Thyroid gland (tissue), 4 donors: ENCODE measurements at regions not wholly inside any gene's neighbourhood (a gene's known extent, or its start where the extent isn't known, plus 50 kb on each side); places are given as distances from the start of the nearest gene placed in this dataset.
"Not testable (repeated sequence)": the region's sequence is repeated elsewhere in the genome, so short reads cannot be mapped to it uniquely, and the experiment has no call there.

ENCODE experiments used
- DNase-seq, 2 donors: peaks; one replicate each; pipeline ENCODE4 v3.0.0-alpha.2; 2019
- H3K27ac ChIP-seq, 3 donors: fragments of 200-600 bp; sonication (generic); 1 replicate in 2 of 3; 2 replicates in 1 of 3; pipeline ENCODE4 v1.5.1; 2016 to 2019; ENCODE audit warnings: mild to moderate bottlenecking in 1 of 3, moderate library complexity in 1 of 3
- H3K27me3 ChIP-seq: fragments of 200-600 bp; sonication (generic); one replicate; pipeline ENCODE4 v1.5.1; 2019
- H3K36me3 ChIP-seq, 2 donors: fragments of 200-600 bp; sonication (generic); one replicate each; pipeline ENCODE4 v1.5.1; 2016 to 2019
- H3K4me1 ChIP-seq, 2 donors: fragments of 200-600 bp; sonication (generic); one replicate each; pipeline ENCODE4 v1.5.1; 2017 to 2019
- H3K4me3 ChIP-seq, 3 donors: fragments of 200-600 bp; sonication (generic); replicated peaks in 1 of 3; 1 replicate in 2 of 3; 2 replicates in 1 of 3; pipeline ENCODE4 v1.5.1; 2016; ENCODE audit warnings: mild to moderate bottlenecking in 1 of 3
- H3K9me3 ChIP-seq: fragments of 200-600 bp; sonication (generic); one replicate; pipeline ENCODE4 v1.5.1; 2017
- POLR2A ChIP-seq, 2 donors: fragments of 450-650 bp; IDR thresholded peaks; one replicate each; pipeline ENCODE4 v1.6.1; 2017; ENCODE audit warnings: antibody characterized with exemption in 2 of 2, mild to moderate bottlenecking in 2 of 2, moderate library complexity in 1 of 2
- WGBS, 2 donors: methylation state at CpG; one replicate each; pipeline ENCODE4 v1.1.5; 2017; 5-methylcytosine and 5-hydroxymethylcytosine counted together
- intact Hi-C: fragments of 100-400 bp; cut with DNase I; formaldehyde crosslinking; loops from one replicate; pipeline ENCODE4 v1.15.1; 2023
- TF ChIP-seq, protein P1 (sequence below), 6 experiments: fragments of 200-600 bp in 3 of 6; fragments of 450-650 bp in 3 of 6; sonication (generic) in 3 of 6; IDR thresholded peaks; one replicate each; pipeline ENCODE4 v1.5.1; 2016 to 2019; ENCODE audit warnings: antibody characterized with exemption in 6 of 6, mild to moderate bottlenecking in 2 of 6, inconsistent platforms in 1 of 6, moderate library complexity in 1 of 6

- DNase-seq = no peak
- no peaks in the 10 kb centered on the region for H3K4me1 ChIP-seq
- intact Hi-C loops = no loop called here
- H3K27me3 ChIP-seq = no peaks in the 10 kb centered on the region
- no peaks in the 10 kb centered on the region for H3K36me3 ChIP-seq
- 63 to 67% methylated on average over 3 to 7 of the region's 7 CpGs for WGBS, 2 donors
- no peak overlapping the region for H3K27ac ChIP-seq
- H3K4me3 ChIP-seq = no peak overlapping the region
- H3K9me3 ChIP-seq = no peaks in the 10 kb centered on the region
- TF ChIP-seq POLR2A (IDR thresholded peaks at IDR 0.05) = no peak
These were observed 131.2 kb downstream of the VPREB1 start for GRCh38 chr22:22375576-22376351.

- Histone ChIP-seq H3K9me3 (no peaks in the 10 kb centered on the region), H3K4me3 (no peak overlapping the region), H3K4me1 (no peaks in the 10 kb centered on the region), H3K27me3 (no peaks in the 10 kb centered on the region), H3K27ac (no peak overlapping the region), H3K36me3 (no peaks in the 10 kb centered on the region)
- WGBS, 2 donors = 72 to 73% methylated on average over 3 of the region's 3 CpGs
- intact Hi-C loops = no loop called here
- no peak for DNase-seq
- no peak for TF ChIP-seq POLR2A (IDR thresholded peaks at IDR 0.05)
- TF ChIP-seq, protein P1, sequence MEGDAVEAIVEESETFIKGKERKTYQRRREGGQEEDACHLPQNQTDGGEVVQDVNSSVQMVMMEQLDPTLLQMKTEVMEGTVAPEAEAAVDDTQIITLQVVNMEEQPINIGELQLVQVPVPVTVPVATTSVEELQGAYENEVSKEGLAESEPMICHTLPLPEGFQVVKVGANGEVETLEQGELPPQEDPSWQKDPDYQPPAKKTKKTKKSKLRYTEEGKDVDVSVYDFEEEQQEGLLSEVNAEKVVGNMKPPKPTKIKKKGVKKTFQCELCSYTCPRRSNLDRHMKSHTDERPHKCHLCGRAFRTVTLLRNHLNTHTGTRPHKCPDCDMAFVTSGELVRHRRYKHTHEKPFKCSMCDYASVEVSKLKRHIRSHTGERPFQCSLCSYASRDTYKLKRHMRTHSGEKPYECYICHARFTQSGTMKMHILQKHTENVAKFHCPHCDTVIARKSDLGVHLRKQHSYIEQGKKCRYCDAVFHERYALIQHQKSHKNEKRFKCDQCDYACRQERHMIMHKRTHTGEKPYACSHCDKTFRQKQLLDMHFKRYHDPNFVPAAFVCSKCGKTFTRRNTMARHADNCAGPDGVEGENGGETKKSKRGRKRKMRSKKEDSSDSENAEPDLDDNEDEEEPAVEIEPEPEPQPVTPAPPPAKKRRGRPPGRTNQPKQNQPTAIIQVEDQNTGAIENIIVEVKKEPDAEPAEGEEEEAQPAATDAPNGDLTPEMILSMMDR (IDR thresholded peaks at IDR 0.05) = no peak
These were observed 131.7 kb downstream of the VPREB1 start for GRCh38 chr22:22376352-22376706.

DNA sequence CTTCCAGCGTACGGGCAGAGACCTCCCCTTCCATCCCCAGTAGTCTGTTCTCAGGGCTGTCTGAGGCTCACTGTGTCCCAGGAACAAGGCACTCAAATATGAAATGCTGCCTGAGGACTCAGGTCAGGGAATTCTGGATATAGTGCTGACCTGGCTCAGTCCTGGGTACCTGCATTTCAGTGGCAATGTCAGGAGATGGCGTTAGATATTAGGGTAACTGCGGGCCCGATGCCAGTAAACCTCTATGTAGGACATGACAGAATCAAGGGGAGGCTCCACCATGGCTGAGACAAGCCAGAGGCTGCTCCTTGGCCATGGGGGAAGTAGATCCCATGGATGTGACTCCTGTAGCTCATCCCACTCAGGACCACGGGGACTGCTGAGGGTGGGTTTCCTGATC, 131.7 kb downstream of the ZNF280B start:
- H3K27me3 ChIP-seq, H3K9me3 ChIP-seq, DNase-seq, H3K4me3 ChIP-seq, intact Hi-C loops, H3K4me1 ChIP-seq, H3K27ac ChIP-seq, H3K36me3 ChIP-seq: not testable (repeated sequence)
- WGBS, 2 donors = 71 to 81% methylated on average over 5 to 6 of the region's 6 CpGs

DNA sequence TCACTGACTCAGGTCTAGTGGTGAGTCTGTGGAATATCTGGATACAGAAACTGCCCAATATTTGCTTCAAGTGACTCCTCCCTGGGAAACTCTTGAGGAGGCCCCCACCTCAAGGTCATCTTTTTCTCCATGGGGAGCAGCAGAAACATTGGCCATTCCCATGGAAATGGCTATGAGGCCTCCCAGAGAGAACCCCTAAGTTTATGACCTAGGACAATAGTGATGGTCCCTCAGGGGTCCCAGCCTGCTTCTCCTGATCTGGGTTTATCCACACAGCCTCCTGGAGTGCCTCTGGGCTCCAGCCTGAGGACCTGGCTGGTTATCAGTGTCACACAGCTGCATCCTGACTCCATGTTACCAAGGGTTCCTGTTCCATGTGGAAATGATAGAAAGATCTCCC, 131.2 kb downstream of the ZNF280B start:
- H3K27me3 ChIP-seq = no peaks in the 10 kb centered on the region
- H3K4me1 ChIP-seq = no peaks in the 10 kb centered on the region
- TF ChIP-seq, protein P1 (IDR thresholded peaks at IDR 0.05) = no peak
- TF ChIP-seq POLR2A (IDR thresholded peaks at IDR 0.05) = no peak
- no peaks in the 10 kb centered on the region for H3K36me3 ChIP-seq
- intact Hi-C loops = no loop called here
- DNase-seq = no peak
- H3K4me3 ChIP-seq = no peak overlapping the region
- no peaks in the 10 kb centered on the region for H3K9me3 ChIP-seq
- no peak overlapping the region for H3K27ac ChIP-seq

DNA sequence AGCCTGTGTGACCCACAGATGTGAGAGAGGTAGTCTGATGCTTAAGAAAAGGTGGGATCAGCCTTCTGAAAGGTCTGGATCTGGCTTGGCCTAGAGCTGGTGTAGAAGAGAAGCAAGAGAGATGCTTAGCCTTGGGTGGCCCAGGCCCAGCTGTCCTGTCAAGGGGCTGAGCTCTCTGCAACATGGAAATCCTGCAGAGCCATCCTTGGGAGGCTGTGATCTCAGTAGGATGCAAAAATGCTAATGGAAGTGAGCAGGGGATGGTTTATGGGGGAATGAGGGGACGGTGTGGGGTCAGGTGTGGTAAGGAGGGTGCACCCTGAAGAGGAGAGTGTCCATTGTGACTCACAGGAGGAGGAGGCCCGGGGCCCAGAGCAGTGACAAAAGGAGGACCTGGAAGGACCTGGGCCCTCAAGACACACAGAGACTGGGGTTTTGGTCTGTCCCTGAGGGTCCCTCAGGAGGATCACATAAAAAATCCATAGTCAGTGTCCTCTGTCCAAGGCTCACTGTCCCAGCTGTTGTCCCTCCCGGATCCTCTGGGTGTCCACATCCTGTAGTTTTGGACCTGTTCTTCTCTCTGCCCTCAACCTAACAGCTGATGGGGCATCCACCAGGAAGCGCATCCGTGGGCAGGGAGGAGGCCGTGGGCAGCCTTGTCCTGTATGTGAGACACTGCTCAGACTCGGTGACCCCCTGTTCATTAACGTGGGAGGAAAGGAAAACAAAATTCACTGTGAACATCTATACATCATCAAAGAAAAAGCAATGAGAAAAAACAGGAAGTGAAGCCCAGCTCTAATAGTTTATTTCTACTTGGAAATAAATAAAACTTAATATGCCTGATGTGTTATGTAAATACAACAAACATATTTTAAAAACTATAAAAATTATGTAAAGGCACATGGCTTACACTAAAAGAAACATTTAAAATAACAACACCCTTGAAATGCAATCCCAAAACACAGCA, 129.8 kb downstream of the ZNF280B start:
- Histone ChIP-seq H3K4me3 (no peak overlapping the region), H3K27me3 (no peaks in the 10 kb centered on the region), H3K27ac (no peak overlapping the region), H3K36me3 (no peaks in the 10 kb centered on the region), H3K4me1 (no peaks in the 10 kb centered on the region), H3K9me3 (no peaks in the 10 kb centered on the region)
- TF ChIP-seq, protein P1 (IDR thresholded peaks at IDR 0.05) = no peak
- TF ChIP-seq POLR2A (IDR thresholded peaks at IDR 0.05) = no peak
- WGBS, 2 donors = 70 to 81% methylated on average over 8 of the region's 8 CpGs
- intact Hi-C loops = no loop called here
- no peak for DNase-seq
